ENCODE measurements at regions not wholly inside any gene's neighbourhood (a gene's known extent, or its start where the extent isn't known, plus 50 kb on each side); places are given as distances from the start of the nearest gene placed in this dataset.

DNA sequence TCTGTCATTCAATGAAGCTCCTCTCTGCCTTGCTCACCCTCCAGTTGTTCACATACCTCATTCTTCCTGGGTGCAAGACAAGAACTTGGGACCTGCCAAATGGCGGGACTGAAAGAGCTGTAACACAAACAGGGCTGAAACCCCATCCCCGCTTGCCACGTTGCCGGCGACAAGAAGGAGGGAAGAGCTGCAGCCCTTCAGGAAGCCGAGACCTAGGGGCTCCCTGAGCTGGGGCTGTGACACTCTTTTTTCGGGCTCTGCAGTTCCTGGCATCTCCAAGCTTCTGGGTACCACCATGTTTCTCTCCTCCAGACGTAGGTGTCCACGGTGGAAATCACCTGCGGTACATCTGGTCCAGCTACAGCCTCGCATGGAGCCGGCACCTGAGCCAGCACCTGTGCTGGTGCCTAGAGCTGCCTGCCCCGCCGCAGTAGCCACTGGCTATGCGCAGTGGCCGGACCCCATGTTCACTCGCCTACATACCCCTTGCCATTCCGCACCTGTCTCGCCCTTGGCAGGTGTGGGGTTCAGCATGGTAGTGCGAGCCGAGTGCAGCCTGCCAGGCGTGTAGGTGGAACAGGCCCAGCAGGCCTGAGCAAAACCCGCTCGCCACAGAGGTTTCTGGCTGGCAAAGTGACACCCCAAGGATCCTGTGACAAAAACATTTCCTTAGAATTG is 367.0 kb upstream of the NEGR1 start:
- no peak for DNase-seq (ENCODE audit: low spot score)

DNA sequence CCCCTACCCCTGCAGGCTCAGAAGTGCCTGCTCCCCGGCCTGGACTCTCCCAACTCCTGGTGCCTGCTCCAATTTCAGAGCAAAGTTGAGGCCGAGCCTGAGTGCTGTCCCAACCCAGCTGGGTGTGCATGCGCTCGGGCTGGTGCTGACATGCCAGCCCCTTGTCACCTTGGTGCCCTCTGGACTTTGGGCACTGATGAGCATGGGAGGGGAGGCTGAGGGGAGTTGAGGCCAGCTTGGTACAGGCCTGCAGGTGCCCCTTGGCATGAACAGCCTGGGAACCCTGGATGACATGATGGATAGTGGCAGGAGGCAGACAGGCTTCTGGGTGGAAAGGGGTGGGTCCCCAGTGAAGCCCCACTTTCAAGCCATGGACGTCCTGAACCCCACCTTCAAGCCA is 366.1 kb upstream of the NEGR1 start:
- no peak for DNase-seq (ENCODE audit: low spot score)

DNA sequence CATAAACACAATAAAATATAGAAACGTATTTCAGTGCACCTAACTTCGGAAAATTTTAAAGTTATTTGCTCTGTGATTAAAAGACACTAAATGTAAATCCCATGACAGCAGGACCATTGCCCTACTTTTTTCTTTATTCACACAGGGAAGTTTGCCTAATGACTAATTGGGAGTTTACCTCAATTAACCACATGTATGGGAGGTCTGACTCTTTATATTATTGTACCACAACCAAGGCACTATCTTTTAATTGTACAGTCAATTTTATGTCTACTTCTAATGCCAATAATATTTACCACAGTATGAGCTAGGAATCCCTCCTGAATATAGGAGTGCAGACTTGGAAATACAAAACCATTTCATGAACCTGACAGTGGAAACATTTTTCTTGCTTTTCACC is 360.8 kb upstream of the NEGR1 start:
- DNase-seq (ENCODE audit: low spot score): no peak

DNA sequence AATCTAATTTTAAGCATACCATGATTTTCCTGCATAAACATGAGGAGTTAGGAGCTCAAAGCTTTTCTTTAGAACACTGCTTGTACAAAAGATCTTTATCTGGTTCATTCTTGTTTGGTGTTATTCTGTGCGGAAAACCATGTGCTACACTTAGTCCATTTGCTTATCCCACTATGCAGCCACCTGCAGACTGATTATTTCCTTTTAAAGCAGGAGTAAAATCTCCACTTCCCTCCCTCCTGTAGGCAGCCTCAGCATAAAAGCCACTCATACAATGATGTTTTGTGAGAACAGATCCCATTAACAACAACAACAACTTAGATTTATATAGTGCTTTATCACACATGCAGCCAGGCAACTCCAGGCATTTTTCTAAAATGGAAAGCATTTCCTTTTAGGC is 355.3 kb upstream of the NEGR1 start:
- no peak for DNase-seq (ENCODE audit: low spot score)

DNA sequence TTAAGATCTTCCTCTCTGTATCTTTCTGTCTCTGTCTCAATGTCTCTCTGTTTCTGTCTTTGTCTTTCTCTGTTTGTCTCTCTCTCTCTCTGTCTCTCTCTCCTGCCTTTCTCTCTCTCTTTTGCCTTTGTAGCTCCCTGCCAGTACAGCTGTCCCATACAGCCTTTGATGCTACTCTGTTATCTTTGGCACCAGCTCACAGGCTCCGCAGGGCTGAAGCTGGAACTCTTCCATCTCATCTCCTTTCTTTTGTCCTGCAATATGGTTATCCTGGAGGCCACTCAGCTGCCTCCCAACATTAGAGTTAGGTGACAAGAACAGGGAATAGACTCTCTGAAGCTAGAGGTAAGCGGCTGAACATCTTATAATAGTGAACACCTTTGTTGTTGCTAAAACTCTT is 354.3 kb upstream of the NEGR1 start:
- DNase-seq (ENCODE audit: low spot score): no peak

DNA sequence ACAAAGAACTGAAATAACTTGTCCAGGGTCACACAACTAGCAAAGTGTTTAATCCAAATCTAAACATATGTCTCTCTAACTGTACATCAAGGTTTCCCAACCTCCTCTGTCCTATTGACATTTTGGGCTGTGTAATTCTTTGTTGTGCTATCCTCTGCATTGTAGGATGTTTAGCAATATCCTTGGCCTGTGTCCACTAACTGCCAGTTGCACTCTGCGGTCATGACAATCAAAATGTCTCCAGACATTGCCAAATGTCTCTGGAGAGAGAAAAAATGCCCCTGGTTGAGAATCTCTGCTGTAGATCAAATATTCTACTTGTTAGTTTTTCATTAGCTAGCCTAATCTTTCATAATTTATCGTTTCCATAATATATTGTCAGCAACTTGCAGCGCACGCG is 353.4 kb upstream of the NEGR1 start:
- DNase-seq (ENCODE audit: low spot score): no peak

DNA sequence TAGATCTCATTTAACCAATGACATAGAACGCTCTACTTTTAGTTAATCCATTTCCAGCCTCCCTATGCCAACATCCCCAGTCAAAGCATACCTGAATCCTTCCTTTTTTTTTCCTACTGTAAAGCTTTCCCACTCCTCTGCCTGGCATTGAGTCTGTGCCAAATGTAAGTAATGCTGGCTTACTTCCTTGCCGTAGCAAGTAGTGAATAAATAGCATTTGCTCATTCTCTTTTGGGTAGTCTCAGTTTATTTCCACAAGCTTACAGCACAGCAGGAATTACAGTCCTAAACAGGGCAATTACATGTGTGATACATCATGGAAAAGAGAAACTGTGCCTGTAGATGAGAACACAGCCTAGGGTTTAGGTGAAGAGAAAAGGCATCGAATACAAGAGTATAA is 352.6 kb upstream of the NEGR1 start:
- DNase-seq (ENCODE audit: low spot score): no peak

DNA sequence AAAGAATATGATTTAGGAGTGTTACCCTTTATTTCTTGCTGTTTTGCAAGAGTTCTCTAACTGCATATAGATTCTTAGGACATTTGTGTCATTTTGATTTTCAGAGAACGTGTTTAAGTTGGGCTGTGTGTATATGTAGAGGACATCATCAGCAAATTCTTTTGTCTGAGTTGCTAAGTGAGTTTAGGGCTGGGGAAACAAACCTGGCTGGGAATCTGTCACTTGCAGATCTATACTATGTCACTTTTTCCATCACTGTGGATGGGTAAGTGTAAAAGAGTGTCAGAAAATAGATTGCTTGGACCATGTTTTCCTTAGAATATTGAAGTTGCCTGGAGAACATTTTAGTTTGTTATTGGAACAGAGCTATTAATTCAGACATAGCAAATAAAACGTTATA is 349.1 kb upstream of the NEGR1 start:
- DNase-seq (ENCODE audit: low spot score): no peak

DNA sequence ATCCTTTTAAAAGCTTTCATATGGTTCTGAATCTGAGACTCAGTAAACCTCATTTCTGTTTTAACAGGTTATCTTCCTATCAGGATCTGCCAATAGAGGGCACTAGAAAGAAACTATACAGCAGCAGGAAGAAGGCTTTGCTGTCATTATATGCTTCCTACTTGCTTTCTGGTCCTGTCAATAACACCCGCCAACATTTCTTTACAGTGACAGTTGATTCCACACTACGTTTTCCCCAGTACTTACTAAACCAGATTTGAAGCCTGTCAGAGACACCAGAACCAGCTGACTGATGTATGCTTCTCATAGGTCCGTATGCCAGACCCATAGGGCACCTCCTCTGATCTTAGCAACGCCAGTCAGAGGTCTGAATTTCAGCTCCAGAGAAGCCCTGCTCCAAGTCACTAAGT is 341.0 kb upstream of the NEGR1 start:
- peak; percentile 25 for DNase-seq (ENCODE audit: low spot score)

DNA sequence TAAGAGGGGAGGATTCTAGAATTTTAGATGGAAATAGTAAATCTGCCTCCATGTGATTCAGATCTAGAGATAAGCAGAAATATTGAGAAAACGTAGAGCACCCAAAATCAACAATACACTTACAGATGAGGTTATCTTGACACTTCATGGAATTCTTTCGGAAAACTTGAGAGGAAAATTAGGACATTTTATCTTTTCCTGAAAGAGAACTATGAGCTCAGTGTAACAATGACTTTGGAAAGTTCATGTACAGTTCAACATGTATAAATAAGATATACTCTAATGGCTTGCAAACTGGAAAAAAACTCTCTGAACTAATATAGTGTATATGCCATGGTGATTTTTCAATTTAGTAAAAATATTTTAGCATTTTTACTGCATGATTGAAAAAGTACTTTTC is 338.1 kb upstream of the NEGR1 start:
- no peak for DNase-seq (ENCODE audit: low spot score)

DNA sequence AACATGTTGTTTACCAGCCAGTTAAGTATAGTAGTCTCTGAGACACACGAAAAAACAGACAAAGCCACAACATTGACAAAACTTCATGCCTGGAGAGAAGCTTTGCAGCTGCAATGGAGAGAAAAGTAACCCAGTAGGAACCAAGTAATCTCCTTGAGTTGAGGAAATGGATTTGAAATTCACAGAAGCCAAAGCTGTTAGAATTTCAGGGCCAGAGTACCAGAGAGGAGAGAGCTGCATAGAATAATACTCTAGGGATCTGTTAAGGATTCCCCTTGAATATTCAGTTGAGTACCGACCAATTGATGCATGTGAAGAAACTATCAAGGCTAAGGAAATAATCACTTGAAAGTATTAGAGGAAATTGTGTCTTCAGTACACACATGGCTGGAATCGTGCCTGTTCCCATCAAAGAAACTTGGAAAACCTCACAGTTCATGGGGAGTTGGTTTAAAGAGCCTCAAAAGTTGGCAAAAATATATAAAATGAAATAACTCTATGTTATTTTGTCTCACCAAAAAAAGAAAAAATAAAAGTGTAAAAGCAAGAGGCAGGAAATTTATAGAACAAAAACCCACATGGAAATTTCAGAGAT is 324.0 kb upstream of the NEGR1 start:
- no peak for DNase-seq (ENCODE audit: low spot score)

DNA sequence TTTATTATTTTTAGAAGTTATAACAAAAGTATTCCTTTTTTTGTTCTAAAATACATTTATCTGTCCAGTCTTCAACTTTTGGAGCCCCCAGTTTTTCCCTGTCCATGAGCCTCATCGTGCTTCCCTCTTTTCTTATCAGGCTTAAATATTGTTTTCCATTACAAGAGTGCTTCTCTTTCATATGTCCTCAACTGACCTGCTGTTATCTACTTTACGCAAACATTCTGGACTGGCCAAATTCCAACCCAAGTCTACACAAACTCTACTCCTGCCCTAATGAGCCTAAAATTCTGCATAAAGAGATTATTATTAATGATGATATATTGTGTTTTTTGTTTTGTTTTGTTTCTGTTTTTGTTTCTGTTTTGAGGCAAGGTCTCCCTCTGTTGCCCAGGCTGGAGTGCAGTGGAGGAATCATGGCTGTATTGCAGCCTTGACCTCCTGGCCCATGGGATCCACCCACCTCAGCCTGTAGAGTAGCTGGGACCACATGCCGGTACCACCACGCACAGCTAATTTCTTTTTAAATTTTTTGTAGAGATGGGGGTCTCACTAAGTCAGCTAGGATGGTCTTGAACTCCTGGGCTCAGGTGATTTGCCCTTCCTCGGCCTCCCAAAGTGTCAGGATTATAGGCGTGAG is 318.8 kb upstream of the NEGR1 start:
- DNase-seq (ENCODE audit: low spot score): no peak

DNA sequence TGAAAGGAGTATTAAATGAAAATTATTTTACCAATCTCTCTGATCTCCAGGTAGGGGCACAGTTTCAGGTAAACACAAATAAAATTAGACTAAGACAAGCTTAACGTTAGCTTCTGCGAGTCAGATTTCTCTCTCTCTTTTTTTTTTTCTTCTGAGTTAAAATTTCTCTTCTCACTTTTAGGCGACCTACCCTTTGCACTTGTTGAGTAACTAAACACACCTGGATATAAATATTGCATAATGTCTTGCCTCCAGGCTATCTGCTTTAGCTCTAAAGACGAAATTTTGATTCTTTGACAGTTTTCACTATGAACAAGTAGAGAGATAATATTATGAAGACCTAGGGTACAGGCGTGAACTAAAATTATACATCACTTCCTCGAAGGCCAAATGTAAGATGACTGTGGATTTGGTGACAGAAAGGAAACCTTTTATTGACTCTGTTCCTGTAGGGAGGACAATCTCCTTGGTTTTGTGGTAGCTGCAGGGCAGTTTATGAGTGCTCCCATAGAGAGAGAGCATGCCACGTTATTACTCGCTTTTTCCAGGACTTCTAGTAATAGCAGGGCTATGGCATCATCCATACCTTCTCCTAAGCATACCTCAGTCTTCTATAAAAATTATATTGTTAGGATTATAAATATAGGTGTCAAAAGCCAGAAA is 303.8 kb upstream of the NEGR1 start:
- no peak for DNase-seq (ENCODE audit: low spot score)

DNA sequence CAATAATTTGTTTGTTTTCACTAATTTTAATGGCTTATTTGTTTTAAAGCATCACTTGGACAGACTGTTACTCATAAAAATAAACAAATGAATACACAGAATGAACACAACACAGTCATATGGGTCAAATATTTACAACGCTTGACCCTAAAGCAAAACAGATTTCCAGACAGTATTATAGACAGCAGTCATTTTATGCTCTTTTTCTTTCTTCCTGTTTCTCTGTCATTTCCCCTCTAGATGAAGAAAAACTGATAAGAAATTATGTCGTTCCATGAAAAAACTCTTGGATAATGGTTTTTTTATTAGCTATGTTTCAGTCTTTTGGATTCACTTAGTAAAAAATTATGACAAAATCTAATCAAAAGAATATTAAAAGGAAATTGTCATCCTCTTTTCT is 297.3 kb upstream of the NEGR1 start:
- no peak for DNase-seq (ENCODE audit: low spot score)

DNA sequence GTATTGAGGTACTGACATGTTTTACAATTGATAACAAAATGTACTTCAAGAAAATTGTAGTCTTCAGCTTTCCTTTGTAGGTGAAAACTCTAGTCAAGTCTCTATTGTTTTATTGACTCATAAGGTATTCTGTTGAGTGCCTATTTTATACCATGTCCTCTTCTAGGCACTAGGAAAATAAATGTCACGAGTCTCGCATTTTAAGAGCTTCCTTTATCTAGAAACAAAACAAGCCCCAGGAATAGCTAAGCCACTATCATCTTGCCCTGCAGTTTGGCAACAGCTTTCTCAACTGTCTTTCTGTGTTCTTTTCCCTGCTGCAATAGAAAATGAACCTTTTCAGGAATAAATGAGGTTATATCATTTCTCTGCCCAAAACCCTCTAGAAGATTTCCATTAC is 288.5 kb upstream of the NEGR1 start:
- no peak for DNase-seq (ENCODE audit: low spot score)

DNA sequence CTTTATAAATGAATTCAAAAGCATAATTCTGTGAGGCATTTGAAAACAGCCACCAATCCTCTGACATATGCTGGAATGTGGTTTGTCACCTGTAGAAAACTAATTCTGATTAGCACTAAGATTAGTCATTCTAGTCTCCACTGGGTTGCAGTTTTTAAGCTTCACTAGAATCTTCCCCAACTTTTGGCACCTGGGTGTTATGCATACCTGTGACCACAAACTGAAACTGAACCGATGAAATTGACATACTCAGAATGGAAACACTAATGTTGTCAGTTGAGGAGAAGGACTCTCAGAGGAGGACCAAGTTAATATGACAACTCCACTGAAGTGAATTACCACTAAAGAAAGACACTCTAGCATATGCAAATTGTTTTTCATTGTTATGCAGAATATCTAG is 285.8 kb upstream of the NEGR1 start:
- no peak for DNase-seq (ENCODE audit: low spot score)

DNA sequence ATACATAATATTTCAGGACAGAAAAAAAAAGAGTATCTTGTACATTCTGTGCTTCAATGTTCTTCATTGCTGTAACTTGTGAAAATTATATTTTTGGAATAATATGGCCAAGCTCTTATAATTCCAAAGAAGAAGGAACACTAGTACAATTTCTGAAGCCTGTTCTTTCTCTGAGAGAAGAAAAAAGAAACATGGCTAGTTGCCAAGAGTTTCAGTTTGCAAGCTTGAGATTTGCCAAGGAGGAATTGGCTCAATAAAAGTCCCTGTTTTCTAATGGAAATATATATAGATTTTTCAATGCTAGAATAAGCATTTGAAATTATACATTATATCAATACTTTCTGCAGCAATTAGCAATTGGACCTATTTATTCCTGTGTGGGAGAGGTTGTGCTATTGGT is 285.2 kb upstream of the NEGR1 start:
- no peak for DNase-seq (ENCODE audit: low spot score)

DNA sequence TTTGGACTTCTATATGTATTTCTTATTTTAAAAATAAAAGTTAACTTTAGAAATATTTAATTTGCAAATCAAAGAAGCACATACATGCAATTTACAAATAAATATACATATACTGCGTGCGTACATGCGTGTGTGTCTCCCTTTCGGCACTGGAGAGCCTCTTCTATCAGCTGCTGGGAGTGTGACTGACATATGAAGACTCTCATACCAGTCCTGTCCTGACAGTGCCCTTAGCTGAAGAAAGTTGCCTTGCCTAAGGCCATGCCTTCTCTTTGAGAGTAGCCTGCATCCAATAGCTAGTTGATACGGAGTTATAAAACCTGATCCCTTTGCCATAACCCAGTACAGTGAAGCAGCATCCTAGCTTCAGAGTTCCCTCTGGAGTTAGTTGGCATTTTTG is 282.4 kb upstream of the NEGR1 start:
- DNase-seq (ENCODE audit: low spot score): no peak

DNA sequence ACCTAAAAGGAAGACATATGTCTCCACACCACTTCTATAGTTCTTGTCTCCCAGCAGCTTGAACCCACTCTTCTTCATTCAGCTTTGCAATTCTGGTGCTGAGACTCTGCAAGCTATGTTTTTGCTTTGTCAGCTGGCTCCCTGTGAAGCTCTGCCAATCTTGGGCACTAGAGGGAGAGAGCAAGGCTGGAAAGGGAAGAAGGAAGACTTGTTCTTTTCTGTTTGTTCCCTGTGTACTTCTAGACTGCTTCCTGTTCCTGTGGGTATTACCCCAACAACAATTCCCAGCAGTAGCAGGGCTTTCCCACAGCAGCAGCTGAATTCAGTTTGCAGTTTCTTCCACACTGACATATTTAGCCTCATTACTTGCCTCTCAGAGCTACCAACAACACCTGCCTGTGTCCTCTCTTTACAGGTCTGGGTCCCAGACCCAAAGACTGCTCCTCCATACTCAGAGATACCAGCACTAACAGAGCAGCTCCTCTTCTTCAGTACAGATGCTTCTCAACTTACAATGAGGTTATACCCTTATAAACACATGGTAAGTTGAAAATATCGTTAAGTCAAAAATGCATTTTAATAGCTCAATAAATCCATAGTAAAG is 275.2 kb upstream of the NEGR1 start:
- no peak for DNase-seq (ENCODE audit: low spot score)

DNA sequence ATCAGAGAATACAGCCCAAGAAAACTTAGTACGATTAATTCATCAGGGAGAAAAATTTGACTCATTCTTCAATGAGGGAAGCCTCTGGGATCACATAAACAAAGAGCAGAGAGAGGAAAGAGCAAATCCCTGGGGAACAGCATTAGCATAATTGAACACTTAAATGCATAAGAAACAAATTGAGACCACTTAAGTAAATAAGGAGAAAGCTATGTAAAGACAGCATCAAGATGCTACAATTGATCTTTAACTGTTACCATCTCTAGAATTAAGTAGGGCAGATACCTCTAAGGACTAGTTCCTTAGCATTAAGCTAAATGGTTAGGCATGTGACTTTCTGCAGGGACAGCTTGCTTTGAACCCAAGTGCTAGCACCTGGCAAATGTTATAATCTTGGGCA is 265.1 kb upstream of the NEGR1 start:
- no peak for DNase-seq (ENCODE audit: low spot score)

DNA sequence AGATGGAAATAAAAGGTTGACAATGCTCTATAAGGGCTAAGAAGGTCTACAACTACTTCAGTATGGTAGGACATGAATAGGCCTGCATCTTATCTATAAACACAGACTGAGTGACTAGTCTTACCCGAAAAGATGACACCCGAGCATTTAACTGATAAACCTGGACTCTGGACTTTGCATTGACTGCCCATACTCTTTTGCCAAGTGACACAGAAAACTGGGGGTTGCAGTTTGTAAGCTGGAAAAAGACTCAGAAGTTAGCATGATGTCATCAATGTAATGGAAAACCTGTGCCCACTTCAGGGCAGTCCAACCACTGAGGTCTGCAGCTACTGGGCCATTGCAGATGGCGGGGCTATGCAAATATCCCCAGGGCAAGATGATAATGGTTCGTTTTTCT is 258.3 kb upstream of the NEGR1 start:
- DNase-seq (ENCODE audit: low spot score): no peak

DNA sequence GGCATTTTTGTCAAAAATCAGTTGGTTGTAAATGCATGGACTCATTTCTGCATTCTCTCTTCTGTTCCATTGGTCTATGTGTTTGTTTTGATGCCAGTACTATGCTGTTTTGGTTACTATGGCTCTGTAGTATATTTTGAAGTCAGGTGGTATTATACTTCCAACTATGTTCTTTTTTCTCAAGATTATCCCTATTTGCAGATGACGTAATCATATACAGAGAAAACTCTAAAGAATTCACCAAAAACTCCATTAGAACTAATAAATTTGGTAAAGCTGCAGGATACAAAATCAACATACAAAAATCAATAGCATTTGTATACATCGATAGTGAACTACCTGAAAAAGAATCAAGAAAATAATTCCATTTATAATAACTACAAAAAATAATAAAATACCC is 253.1 kb upstream of the NEGR1 start:
- DNase-seq (ENCODE audit: low spot score): no peak

DNA sequence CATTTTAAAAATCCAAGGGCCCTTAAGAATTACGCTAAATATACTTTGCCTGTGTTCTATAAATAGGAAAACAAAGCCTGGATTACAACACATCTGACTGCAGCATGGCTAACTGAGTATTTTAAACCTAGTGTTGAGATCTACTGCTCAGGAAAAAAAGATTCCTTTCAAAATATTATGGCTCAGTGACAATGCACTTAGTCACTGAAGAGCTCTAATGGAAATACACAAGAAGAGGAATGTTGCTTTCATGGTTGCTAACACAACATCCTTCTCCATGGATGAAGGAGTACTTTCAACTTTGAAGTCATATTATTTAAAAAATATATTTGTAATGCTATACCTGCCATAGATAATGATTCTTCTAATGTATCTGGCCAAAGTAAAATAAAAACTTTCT is 248.3 kb upstream of the NEGR1 start:
- DNase-seq (ENCODE audit: low spot score): no peak

Measured in kidney capillary endothelial cell (primary cell).